ENCODE measurements at regions not wholly inside any gene's neighbourhood (a gene's known extent, or its start where the extent isn't known, plus 50 kb on each side); places are given as distances from the start of the nearest gene placed in this dataset.
"Not testable (repeated sequence)": the region's sequence is repeated elsewhere in the genome, so short reads cannot be mapped to it uniquely, and the experiment has no call there.

- not testable (repeated sequence) for DNase-seq (ENCODE audit: low spot score); H3K14ac ChIP-seq (ENCODE audit: low read length); H2BK12ac ChIP-seq (ENCODE audit: low read length); H4K8ac ChIP-seq (ENCODE audit: low read depth, low read length); H3K27me3 ChIP-seq (ENCODE audit: control insufficient read depth in 3 of 3, insufficient read depth in 3 of 3, low read depth in 1 of 3, low read length in 3 of 3); H3K79me1 ChIP-seq (ENCODE audit: low read depth, low read length); H2AK5ac ChIP-seq (ENCODE audit: low read depth, low read length); H2AFZ ChIP-seq (ENCODE audit: low read length); H3K4ac ChIP-seq (ENCODE audit: low read length); H2BK5ac ChIP-seq (ENCODE audit: low read length); H3K18ac ChIP-seq (ENCODE audit: low read length); H3K4me3 ChIP-seq (ENCODE audit: low read length in 2 of 2); H3K4me1 ChIP-seq (ENCODE audit: control insufficient read depth in 2 of 2, insufficient read depth in 1 of 2, low read depth in 1 of 2, low read length in 2 of 2); H3K9ac ChIP-seq (ENCODE audit: low read depth, low read length, poor library complexity); H3K27ac ChIP-seq (replicated peaks; ENCODE audit: low read length); H4K91ac ChIP-seq (ENCODE audit: low read depth, low read length, poor library complexity); H3K4me2 ChIP-seq (ENCODE audit: insufficient read depth, low read length, poor library complexity, severe bottlenecking); H2BK120ac ChIP-seq (ENCODE audit: low read depth, low read length); H3K23ac ChIP-seq (ENCODE audit: low read depth, low read length, poor library complexity); H2BK15ac ChIP-seq (ENCODE audit: low read length); H3K9me3 ChIP-seq (replicated peaks in 1 of 2; ENCODE audit: control insufficient read depth in 2 of 2, insufficient read depth in 1 of 2, low read depth in 1 of 2, low read length in 2 of 2)
- no CpG with 5 or more reads among the region's 3 CpGs for WGBS, 2 donors (ENCODE audit: extremely low coverage in 2 of 2, insufficient read length in 2 of 2, insufficient replicate concordance in 1 of 2)
- peaks cover 0 to 12% of the 10 kb centered on the region in 2 donors for H3K36me3 ChIP-seq (replicated peaks in 1 of 2; ENCODE audit: control insufficient read depth in 2 of 2, insufficient read depth in 2 of 2, low read length in 2 of 2)
Measured at GRCh38 chr1:845641-846040, 78.1 kb upstream of the SAMD11 start.

DNA sequence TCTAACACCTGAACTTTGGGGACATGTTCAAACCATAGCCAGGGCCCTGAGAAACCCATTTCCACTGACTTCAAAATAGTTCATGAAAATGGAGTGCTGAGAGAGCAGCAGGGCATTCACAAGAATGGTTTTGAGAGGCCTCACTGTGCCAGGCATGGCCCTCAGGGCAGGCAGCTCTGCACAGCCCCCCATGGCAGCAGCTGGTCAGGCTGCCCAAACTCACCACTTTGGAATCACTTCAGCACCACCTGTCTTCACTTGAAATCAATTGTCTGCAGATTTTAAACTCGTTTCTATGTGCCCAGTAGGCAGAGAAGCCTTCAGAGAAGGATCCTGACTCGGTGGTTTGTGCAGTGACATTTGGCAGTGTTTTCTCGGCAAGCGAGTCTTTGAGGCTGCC lies 73.8 kb upstream of the SAMD11 start:
- not testable (repeated sequence) for H3K4me3 ChIP-seq (ENCODE audit: low read length in 2 of 2); H3K9ac ChIP-seq (ENCODE audit: low read depth, low read length, poor library complexity); H3K14ac ChIP-seq (ENCODE audit: low read length); H4K8ac ChIP-seq (ENCODE audit: low read depth, low read length); H2BK120ac ChIP-seq (ENCODE audit: low read depth, low read length); H2AK5ac ChIP-seq (ENCODE audit: low read depth, low read length); H3K79me1 ChIP-seq (ENCODE audit: low read depth, low read length); H2BK5ac ChIP-seq (ENCODE audit: low read length); H4K91ac ChIP-seq (ENCODE audit: low read depth, low read length, poor library complexity); H2BK12ac ChIP-seq (ENCODE audit: low read length); H3K27ac ChIP-seq (replicated peaks; ENCODE audit: low read length); H3K4ac ChIP-seq (ENCODE audit: low read length); H2BK15ac ChIP-seq (ENCODE audit: low read length); H3K4me1 ChIP-seq (ENCODE audit: control insufficient read depth in 2 of 2, insufficient read depth in 1 of 2, low read depth in 1 of 2, low read length in 2 of 2); H3K23ac ChIP-seq (ENCODE audit: low read depth, low read length, poor library complexity); H3K27me3 ChIP-seq (ENCODE audit: control insufficient read depth in 3 of 3, insufficient read depth in 3 of 3, low read depth in 1 of 3, low read length in 3 of 3); H2AFZ ChIP-seq (ENCODE audit: low read length); H3K18ac ChIP-seq (ENCODE audit: low read length); H3K9me3 ChIP-seq (replicated peaks in 1 of 2; ENCODE audit: control insufficient read depth in 2 of 2, insufficient read depth in 1 of 2, low read depth in 1 of 2, low read length in 2 of 2); DNase-seq (ENCODE audit: low spot score); H3K4me2 ChIP-seq (ENCODE audit: insufficient read depth, low read length, poor library complexity, severe bottlenecking)
- WGBS, 2 donors (ENCODE audit: extremely low coverage in 2 of 2, insufficient read length in 2 of 2, insufficient replicate concordance in 1 of 2): no CpG with 5 or more reads among the region's 4 CpGs
- H3K36me3 ChIP-seq (replicated peaks in 1 of 2; ENCODE audit: control insufficient read depth in 2 of 2, insufficient read depth in 2 of 2, low read length in 2 of 2): peaks cover 0 to 12% of the 10 kb centered on the region in 2 donors

DNA sequence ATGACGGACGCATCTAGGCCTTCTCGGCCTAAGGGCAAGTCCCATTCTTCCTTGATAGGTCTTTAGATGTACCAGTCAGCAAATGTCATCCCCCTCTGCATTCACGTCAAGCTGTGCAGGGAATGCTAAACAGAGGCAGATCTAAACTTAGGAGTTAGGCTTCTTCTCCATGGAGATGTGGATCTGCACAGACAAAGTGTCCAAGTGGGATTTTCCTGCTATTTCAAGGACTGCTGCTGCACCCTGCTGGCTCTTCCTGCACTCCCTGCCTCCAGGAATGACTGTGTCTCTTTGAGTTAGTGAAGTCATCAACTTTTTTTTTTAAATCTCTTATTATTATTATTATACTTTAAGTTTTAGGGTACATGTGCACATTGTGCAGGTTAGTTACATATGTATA lies 73.4 kb upstream of the SAMD11 start:
- H3K4ac ChIP-seq (ENCODE audit: low read length); H2AK5ac ChIP-seq (ENCODE audit: low read depth, low read length); H3K27me3 ChIP-seq (ENCODE audit: control insufficient read depth in 3 of 3, insufficient read depth in 3 of 3, low read depth in 1 of 3, low read length in 3 of 3); DNase-seq (ENCODE audit: low spot score); H3K9ac ChIP-seq (ENCODE audit: low read depth, low read length, poor library complexity); H3K14ac ChIP-seq (ENCODE audit: low read length); H3K4me2 ChIP-seq (ENCODE audit: insufficient read depth, low read length, poor library complexity, severe bottlenecking); H3K27ac ChIP-seq (replicated peaks; ENCODE audit: low read length); H2AFZ ChIP-seq (ENCODE audit: low read length); H2BK5ac ChIP-seq (ENCODE audit: low read length); H3K79me1 ChIP-seq (ENCODE audit: low read depth, low read length); H3K9me3 ChIP-seq (replicated peaks in 1 of 2; ENCODE audit: control insufficient read depth in 2 of 2, insufficient read depth in 1 of 2, low read depth in 1 of 2, low read length in 2 of 2); H3K18ac ChIP-seq (ENCODE audit: low read length); H2BK12ac ChIP-seq (ENCODE audit: low read length); H3K4me3 ChIP-seq (ENCODE audit: low read length in 2 of 2); H3K4me1 ChIP-seq (ENCODE audit: control insufficient read depth in 2 of 2, insufficient read depth in 1 of 2, low read depth in 1 of 2, low read length in 2 of 2); H3K23ac ChIP-seq (ENCODE audit: low read depth, low read length, poor library complexity); H4K91ac ChIP-seq (ENCODE audit: low read depth, low read length, poor library complexity); H4K8ac ChIP-seq (ENCODE audit: low read depth, low read length); H2BK15ac ChIP-seq (ENCODE audit: low read length); H2BK120ac ChIP-seq (ENCODE audit: low read depth, low read length): not testable (repeated sequence)
- peaks cover 4 to 17% of the 10 kb centered on the region in 2 donors for H3K36me3 ChIP-seq (replicated peaks in 1 of 2; ENCODE audit: control insufficient read depth in 2 of 2, insufficient read depth in 2 of 2, low read length in 2 of 2)
- WGBS, 2 donors (ENCODE audit: extremely low coverage in 2 of 2, insufficient read length in 2 of 2, insufficient replicate concordance in 1 of 2): no CpG with 5 or more reads among the region's 4 CpGs

DNA sequence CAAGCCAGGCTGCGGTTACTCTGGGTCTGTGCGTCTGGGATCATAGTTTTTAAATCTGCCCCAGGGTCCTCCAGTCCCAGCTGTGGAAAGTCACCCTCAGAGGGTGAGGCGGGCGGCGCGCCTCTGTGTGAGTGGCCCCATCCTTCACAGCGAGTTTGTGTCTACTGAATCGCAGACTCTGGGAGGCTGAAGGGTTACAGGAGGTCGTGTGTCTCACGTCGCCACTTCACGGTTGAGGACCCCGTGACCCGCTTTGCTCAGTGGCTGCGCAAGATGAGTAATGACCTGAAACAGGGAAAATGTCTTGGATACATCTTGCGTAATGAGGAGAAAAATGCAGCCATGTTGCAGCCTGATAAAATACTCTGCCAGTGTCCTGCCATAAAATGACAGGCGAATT lies 72.3 kb upstream of the SAMD11 start:
- H2BK120ac ChIP-seq (ENCODE audit: low read depth, low read length); H4K8ac ChIP-seq (ENCODE audit: low read depth, low read length); H4K91ac ChIP-seq (ENCODE audit: low read depth, low read length, poor library complexity): not testable (repeated sequence)

More for the DNA sequence above, 72.3 kb upstream of the SAMD11 start:
- H2BK12ac ChIP-seq (ENCODE audit: low read length); H3K14ac ChIP-seq (ENCODE audit: low read length); H2BK15ac ChIP-seq (ENCODE audit: low read length); H3K9ac ChIP-seq (ENCODE audit: low read depth, low read length, poor library complexity); H3K23ac ChIP-seq (ENCODE audit: low read depth, low read length, poor library complexity); H2BK5ac ChIP-seq (ENCODE audit: low read length); H2AK5ac ChIP-seq (ENCODE audit: low read depth, low read length); DNase-seq (ENCODE audit: low spot score); H3K79me1 ChIP-seq (ENCODE audit: low read depth, low read length); H3K27ac ChIP-seq (replicated peaks; ENCODE audit: low read length); H3K4me3 ChIP-seq (ENCODE audit: low read length in 2 of 2); H3K27me3 ChIP-seq (ENCODE audit: control insufficient read depth in 3 of 3, insufficient read depth in 3 of 3, low read depth in 1 of 3, low read length in 3 of 3); H3K9me3 ChIP-seq (replicated peaks in 1 of 2; ENCODE audit: control insufficient read depth in 2 of 2, insufficient read depth in 1 of 2, low read depth in 1 of 2, low read length in 2 of 2); H3K18ac ChIP-seq (ENCODE audit: low read length); H3K4me1 ChIP-seq (ENCODE audit: control insufficient read depth in 2 of 2, insufficient read depth in 1 of 2, low read depth in 1 of 2, low read length in 2 of 2); H2AFZ ChIP-seq (ENCODE audit: low read length); H3K4me2 ChIP-seq (ENCODE audit: insufficient read depth, low read length, poor library complexity, severe bottlenecking); H3K4ac ChIP-seq (ENCODE audit: low read length): not testable (repeated sequence)
- H3K36me3 ChIP-seq (replicated peaks in 1 of 2; ENCODE audit: control insufficient read depth in 2 of 2, insufficient read depth in 2 of 2, low read length in 2 of 2): peaks cover 5 to 19% of the 10 kb centered on the region in 2 donors
- no CpG with 5 or more reads among the region's 17 CpGs for WGBS, 2 donors (ENCODE audit: extremely low coverage in 2 of 2, insufficient read length in 2 of 2, insufficient replicate concordance in 1 of 2)

All from neuronal stem cell (in vitro differentiated cells).